ENCODE measurements at regions not wholly inside any gene's neighbourhood (a gene's known extent, or its start where the extent isn't known, plus 50 kb on each side); places are given as distances from the start of the nearest gene placed in this dataset.

DNA sequence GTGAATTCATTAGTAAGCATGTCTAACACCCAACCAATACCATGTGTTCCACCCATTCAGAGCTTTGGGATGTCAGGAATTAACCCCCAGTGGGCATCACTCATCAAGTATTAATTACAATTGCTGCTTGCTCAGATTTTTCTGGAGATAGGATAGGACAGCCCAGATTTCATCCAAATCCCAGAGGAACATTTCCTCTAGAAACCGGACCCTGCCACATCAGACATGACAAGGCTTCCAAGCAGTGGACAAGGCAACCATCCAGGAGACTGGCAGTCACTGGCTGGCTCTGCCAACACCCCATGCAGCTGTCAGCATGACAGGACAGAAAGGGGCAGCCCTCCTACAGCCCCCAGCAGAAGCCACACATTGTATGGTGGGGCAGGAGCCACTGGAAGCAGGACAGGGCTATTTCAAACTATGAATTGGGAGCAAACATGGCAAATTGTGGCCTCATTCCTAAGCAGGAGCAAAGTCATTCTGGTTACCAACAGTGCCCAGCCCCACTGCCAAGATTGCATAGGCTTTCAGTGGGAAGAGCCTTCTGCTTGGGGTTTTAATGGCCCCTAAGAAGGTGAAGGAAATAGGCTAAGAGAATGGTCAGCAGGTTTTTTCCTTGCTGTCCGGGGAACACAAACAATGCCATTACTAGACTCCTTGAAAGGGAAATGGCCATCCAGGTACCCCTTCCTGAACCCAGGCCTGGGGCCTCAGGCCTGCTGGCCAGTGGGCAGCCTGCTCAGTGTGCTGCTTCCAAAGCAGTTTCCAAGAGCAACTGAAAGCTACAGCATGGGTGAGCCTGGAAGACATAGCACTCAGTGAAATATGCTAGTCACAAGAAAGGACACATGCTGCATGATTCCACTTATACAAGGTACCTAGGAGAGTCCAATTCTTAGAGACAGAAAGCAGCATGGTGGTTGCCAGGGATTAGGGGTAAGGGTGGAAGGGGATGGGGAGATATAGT lies 294.7 kb upstream of the SLC30A5 start:
- DNase-seq (ENCODE audit: low spot score), result no peak

DNA sequence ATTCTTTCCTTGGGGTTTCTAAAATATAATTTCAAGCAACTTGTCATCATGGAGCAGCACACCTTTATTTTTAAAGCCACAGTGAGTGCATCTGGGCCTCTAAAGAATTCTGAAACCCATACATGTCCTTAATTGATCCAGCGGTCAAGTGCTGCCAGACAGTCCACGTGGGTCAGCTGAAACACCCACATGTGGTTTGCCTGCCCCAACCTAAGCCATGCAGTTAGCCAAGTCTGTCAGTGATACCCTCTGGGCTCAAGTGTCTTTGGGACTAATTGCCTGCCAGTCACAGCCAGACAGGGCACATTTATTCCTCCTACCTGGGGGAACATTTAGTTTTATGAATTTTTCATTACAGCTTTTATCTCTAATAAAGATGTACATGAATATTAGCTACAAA lies 291.4 kb upstream of the SLC30A5 start:
- DNase-seq (ENCODE audit: low spot score), result no peak

DNA sequence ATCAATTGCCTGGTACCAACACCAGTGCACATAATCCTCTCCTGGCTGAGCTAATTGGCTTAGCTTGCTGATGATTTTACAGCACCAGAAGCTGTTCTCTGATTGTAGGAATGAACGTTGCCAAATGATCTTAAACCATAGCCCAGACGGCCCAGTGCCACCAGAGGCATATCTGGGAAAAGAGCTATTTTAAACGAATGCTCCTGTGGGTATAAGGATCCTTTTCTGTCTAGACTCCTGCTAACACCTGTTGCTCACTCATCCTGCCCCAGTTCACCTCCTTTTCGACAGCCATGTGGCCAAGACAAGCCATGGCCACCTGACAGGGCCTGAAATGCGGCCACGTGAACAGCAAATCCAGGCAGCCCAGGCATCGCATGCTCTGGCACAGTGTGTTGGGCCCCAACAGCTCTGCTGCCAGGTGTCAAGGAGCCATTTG lies 289.9 kb upstream of the SLC30A5 start:
- no peak for DNase-seq (ENCODE audit: low spot score)

DNA sequence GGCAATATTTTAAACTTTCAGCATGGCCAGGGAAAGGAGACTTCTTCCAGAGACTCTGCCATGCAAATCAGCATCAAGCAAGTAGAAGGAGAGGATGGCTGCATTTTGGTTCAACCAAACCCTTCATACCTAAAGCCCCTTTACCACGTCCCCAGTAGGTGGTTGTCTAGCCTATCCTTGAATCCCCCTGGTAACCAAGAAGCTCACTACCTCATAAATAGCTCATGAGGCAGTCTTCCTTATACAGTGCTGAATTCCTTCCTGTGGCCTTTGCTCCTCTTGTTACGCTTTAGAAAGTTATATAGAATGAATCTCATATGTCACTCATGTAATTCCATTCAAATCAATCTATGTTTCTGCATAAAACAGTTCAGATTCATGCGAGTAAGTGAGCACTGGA lies 289.5 kb upstream of the SLC30A5 start:
- DNase-seq (ENCODE audit: low spot score), result no peak

DNA sequence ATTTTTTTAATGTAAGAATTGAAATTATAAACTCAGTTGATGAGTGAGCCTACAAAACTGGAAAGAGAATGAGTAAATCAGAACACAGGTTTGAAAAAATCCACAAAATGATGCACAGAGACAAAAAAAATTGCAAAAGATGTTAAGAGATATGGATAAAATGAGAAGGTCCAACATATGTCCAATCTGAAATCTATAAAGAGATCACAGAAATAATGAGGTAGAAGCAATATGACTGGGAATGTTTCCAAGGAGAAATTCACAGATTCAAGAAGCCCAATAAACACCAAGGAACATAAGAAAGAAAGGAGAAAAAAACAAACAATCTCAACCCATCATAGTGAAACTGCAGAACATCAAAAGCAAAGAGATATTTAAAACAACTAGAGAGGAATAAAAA lies 288.4 kb upstream of the SLC30A5 start:
- no peak for DNase-seq (ENCODE audit: low spot score)

DNA sequence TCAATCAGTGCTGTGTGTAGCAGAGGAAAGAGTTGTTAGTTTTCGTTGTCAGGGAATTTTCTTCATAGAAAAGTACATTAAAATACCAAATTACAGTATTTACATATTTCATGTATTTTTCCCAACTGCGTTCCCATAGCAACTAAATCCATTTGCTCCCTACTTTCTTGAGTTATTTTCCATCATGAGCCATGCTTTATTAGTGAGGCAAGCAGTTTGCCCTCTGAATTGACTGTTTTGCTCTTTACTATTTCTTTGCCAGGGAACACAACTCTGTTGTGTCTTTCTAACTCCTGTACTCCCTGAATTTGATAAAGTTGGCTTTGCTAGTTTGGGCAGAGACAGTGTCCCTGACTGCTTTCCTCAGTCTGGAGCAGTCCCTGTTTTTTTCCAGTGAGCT lies 276.2 kb upstream of the SLC30A5 start:
- no peak for DNase-seq (ENCODE audit: low spot score)

DNA sequence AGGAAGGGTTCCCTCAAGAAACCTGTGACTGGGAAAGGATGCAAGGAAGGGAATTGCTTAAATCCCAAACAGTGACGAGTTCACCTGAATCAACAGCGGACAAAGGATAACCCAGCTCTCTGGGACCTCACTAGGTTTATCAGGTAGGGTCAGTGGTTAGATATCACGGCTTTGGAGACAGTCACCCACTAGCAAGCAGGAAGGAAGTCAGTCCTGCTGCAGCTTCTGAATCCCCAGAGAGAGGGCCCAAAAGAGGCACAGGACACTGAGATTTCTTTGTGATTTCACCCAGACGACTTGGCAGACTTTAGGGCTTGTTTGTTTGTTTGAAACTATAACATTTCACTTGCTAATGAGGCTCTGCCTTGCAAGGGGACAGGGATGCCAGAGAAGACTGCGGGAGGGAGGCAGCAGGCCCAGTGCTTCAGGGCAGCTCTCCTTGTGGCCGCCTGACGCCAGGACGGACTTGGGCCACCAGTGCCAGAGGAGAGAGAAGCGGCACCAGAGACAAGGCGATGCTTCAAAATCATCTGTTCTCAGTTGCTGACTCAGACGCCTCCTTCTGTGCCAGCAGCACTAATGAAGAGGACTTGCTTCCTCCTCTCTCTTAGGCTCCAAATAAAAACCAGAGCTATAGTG lies 275.6 kb upstream of the SLC30A5 start:
- no peak for DNase-seq (ENCODE audit: low spot score)

DNA sequence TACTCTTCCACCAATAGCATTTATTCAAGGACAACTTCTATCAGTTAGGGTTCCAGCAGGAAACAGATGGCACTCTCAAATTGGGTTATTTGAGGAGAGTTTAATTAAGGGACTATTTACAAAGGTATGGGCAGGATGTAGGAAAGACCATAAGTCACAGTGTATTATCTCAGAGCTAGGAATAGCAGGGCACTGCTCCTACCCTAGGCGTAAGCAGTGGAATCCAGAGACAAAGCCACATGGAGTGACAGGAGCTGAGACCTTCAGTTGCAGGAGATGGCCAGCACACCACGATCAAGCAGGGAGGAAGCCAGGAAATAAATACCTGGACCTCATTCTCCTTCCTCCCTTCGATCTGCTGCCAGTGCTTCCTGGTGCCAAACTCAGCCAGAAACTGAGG lies 274.9 kb upstream of the SLC30A5 start:
- DNase-seq (ENCODE audit: low spot score), result no peak

DNA sequence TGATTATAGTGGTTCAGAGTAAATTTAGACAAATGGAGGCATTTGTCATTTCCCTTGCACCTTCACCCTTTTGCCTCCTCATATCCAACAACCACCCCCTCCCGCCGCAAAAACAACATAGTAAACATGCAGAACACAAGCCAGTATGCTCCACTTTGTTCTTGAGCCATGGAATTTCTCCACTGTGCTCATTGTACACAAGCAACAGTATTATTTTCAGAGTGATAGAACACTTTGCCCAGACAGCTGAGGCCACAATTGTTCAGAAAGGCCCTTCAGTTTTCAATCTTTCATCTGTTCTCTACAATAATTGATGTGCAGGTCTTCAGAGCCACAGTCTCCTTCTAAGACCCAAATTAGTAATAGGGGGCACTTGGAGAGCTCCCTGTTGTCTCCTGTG lies 272.8 kb upstream of the SLC30A5 start:
- DNase-seq (ENCODE audit: low spot score), result no peak

DNA sequence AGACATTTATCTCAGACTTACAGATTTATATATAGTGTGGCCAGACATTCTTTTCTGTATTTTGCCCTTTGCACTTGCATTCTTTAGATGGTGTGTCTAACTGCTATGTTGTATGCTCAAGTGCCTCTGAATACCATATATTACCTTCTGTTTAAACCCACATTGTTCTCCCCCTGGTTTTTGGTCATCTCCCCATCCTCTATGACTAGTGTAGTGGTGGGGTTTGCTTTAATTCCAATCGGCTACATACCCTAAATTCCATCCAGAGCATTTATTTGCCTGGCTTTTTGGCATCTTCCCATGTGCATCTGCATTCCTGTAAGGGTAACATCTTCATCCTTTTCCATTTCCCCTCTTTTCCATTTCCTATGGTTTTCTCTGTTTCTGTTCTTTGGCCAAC lies 271.0 kb upstream of the SLC30A5 start:
- no peak for DNase-seq (ENCODE audit: low spot score)

DNA sequence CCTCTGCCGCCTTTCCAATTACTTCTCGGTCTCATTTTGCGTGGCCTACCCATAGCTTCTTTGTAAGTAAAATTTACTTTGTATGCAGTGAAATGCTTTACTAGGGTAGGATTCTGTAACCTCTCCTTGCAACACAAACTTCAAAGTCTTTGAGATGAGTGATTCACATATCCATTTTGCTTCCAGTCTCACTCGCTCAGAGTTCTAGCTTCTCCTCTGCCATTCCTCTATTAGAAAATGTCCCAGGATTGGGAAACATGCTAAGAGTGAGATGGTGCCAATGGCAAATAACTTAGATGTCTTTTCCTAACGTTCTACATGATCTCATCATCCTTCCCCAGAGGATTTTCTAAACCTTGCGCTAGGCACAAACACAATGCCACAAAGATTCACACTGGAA lies 270.5 kb upstream of the SLC30A5 start:
- no peak for DNase-seq (ENCODE audit: low spot score)

DNA sequence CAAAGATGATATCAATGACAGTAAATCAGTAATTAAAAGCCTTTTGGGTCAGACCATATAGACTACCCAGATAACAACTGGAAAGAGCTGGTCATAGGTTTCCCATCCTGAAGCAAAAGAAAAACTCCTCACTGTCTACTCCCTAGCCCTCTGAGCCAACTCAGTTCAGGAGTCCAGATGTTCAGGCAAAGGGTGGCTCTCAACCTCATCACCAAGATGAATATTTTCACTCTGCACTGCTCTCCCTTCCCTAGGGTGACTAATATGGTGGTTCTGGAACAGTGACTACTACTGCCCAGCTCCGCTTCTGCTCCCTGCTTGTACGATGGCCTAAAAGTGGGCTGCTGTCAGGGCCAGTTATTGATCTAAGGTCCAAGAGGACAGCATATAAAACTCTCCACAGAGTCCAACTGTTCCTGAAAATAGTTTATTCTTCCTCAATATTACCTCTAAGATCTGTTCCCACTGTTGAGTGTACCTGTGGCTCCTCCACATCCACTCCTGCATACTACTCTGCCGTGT lies 263.4 kb upstream of the SLC30A5 start:
- no peak for DNase-seq (ENCODE audit: low spot score)

DNA sequence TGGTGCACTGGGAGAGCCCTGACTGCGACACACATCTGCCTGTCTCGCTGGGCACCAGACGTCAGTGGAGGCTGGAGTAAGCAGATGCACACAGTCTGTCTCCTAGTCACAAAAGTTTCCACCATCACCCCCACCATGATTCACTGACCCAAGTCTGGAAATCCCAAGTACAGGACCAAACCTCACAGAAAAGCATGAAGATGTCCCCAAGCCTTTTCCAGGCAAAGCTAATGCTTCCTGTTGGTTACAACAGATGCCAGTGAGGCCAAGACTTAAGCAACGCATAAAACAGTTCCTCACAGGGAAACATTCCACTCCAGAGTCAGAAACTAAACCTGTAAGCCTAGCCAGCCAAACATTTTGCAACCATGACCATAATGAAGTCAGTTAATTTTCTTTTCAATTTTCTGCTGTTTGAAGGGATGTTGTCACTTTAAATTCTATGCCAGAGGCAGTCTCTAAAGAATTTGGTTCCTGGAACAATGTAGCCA lies 259.3 kb upstream of the SLC30A5 start:
- DNase-seq (ENCODE audit: low spot score), result no peak

DNA sequence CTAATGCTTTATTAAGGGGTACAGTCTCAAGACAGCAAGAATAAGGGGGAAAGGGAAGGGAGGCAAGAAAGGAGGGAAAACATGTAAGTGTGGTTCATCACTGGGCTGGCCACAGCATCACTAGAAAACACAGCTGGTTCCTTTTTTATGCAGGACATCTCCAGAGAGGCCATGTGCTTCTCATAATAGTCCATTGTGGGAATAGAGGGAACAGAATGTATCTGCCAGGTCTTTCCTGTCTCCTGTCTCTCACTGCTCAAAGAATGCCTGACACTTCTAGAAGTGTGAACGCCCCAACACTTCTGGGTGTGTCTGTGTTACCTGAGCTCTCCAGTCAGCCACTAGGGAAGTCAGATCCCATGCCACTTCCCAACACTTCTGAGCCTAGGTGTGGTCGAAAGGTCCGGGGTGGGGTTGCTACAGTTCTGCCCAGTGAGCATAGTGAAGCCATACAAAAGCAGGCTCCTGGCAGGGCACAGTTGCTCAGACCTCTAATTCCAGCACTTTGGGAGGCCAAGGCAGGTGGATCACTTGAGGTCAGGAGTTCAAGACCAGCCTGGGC lies 255.6 kb upstream of the SLC30A5 start:
- no peak for DNase-seq (ENCODE audit: low spot score)

DNA sequence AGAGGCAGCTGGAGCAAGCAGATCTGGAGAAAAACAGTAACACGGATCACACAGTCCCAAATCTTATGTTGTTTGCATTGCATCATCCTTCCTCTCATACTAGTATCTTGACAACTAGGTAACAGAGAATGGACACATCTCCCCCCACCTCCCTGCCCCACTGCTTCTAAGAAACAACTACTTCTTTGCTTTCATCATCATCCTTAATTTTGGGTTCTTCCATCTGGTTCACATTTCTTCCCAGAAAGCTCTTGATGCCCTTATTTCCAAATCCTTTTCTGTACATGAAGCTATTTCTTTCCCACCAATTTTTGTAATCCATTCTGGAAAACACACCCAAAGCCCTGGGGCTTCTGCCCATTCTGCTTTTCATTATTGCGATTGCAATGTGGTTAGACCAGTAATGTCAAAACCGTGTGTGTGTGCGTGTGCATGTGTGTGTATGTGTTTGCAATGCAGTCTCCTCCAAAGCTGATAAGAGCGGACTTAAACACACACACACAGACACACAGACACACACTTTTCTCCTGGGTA lies 254.7 kb upstream of the SLC30A5 start:
- no peak for DNase-seq (ENCODE audit: low spot score)

DNA sequence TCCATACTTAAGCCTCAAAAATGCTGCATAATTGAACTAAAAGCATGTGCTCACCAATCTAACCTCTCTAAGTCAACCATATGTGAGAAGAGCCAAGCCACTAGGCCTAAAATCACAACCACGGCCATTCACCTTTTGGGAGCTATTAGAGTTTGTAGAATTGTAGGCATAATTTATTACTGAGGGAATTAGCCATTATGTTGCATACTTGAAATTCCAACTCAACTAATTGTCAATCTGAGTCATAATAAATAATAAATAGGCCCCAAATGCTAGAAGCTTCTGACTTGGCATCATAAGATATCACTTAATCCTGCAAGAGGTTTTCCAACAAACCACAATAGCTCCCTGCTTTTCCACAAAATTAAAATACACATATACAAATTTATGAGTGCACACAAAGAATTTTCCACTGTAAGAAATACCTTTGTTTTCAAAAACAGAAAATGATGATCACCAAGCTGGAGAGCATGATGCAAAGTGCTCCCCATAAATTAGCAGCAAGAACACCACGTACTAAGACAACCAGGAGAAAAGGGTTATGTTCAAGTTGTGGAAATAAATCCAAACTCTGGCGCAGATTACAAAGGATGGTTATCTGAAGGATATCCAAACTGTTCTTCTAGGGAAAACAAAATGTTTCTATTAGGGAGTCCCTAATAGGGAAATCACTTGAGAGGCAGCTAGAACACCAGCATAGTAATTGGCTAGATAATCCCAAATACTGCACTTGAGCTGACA lies 250.0 kb upstream of the SLC30A5 start:
- no peak for DNase-seq (ENCODE audit: low spot score)

DNA sequence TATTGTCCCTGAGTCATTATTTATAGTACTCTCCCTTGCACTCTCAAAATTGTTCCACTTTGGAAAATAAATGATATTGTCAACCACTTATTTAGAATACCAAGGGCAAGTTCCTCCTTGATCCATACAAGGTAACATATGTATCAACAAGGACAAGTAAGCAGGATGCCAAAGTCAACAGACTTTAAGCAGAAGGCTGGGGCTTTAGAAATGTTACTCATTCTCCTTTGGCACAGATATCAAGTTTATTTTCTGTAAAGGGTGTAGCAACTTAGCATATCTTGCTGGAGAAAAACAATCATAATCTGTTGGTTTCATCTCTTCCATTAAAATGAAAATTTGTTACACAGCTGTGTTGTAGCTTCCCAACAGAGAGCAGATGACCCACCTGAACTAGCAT lies 248.7 kb upstream of the SLC30A5 start:
- no peak for DNase-seq (ENCODE audit: low spot score)

DNA sequence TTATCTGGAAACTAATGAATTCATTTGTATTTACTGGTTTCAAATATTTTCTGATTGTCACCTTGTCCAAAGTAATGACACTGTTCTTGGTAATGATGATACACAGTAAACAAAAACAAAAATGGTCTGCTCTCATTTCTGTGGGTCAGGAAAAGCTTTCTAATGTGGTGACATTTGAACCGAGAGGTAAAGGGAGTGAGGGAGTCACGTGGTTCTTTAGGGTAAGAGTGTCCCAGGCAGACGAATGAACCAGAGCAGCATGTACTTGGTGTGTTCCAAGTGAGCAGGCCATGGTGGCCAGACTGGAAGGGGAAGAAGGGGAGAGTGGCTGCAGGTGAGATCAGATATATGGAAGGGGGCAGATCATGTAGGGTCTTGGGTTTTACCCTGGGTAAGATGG lies 247.0 kb upstream of the SLC30A5 start:
- no peak for DNase-seq (ENCODE audit: low spot score)

DNA sequence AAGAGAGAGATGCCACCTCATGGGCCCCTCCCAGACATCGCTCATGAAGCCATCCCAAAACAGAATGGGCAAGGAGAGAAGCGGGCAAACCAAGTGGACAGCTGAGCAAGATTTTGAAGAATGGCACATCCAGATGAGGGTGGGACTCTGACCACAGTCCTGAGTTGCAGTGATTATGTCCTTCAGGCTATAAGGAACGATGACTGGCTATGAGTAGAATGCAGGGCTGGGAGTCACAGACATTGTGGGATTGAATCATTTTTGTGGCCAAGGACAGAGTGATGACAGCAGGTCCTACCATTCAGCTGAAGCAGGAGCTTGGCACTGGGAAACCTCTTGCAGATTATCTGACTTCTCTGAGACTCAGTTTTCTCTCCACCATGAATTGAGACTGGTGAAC lies 245.7 kb upstream of the SLC30A5 start:
- DNase-seq (ENCODE audit: low spot score), result no peak

DNA sequence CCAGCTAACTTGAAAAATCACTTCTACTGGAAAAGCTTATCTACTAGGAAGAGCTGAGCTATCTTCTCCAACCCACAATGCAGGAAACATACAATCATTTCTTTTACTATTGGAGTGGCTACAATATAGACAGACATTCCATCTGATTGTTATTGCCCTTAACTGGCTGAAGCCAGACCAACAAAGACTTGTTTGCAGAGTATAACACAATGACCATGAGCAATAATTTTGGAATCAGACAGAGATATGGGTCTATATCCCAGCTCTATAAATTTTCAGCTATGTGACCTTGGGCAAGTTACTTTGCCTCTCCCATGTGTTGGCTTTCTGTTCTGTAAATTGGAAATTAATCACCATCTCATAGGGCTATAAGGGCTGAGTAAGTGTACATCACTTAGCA lies 244.7 kb upstream of the SLC30A5 start:
- no peak for DNase-seq (ENCODE audit: low spot score)

DNA sequence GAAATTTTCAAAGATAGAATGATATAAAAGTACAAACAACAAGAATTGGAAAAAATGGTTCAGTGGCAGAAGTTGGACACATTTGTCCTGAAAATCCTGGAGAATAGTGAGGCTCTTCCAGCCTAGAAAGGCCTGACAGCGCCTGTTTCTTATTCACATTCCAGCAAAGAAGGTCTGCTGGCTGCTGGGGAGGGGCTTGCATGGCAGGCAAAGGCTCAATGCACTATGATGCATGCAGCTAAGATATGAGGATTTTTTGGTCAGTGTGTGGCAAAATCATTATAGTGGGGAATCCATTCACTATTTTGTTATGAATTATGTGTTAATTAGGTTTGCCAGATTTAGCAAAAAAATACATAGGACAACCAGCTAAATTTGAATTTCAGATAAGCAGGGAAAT lies 243.9 kb upstream of the SLC30A5 start:
- DNase-seq (ENCODE audit: low spot score), result no peak

DNA sequence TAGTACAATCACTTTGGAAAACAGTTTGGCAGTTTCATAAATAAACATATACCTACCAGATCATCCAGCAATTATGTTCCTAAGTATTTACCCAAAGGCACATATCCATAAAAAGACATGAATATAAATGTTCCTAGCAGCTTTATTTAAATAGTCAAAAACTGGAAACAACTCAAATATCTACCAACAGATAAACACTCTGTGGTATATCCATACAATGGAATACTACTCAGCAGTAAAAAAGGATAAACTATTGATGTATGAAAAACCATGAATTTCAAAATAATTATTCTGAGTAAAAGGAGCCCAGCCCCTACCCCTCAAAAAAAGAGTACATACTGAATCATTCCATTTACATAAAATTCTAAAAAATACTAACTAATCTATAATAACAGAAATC lies 232.7 kb upstream of the SLC30A5 start:
- no peak for DNase-seq (ENCODE audit: low spot score)

Data from activated CD4-positive, alpha-beta T cell treated with anti-CD3 and anti-CD28 coated beads, Interleukin-2, Interleukin-4, amounts not matched to agents 100 ng/mL and 50 ng/mL, durations not matched to agents 16 hours and 8 hours (primary cell).